ENCODE measurements at regions not wholly inside any gene's neighbourhood (a gene's known extent, or its start where the extent isn't known, plus 50 kb on each side); places are given as distances from the start of the nearest gene placed in this dataset.
"Not testable (repeated sequence)": the region's sequence is repeated elsewhere in the genome, so short reads cannot be mapped to it uniquely, and the experiment has no call there.

DNA sequence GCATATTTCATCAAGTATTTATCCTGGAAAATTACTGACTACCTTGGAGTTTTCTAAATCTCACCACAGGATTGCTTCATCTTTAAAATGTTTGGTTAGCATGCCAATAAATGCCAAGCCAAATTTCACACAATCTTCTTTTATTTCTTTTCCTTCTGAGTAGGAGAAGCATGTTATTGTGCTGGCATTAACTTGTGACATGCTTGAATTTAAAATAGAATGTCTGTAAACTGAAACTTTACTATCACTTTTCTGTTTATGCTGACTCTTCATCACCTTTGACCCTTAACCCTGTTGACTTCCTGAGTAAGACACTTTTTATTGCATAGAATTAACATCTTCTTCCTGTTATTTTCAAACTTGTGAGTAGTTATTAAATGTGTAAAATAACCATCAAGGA, 56.2 kb upstream of the LRRTM4 start:
- Mint-ChIP-seq H3K4me3 (no peak overlapping the region), H3K4me1 (ENCODE audit: low read depth in 2 of 2) (no peaks in the 10 kb centered on the region), H3K36me3 (no peaks in the 10 kb centered on the region), H3K9me3 (peaks cover 13% of the 10 kb centered on the region), H3K27ac (no peak overlapping the region), H3K27me3 (no peaks in the 10 kb centered on the region)
- ATAC-seq (no peak), DNase-seq (ENCODE audit: low spot score) (no peak)

GRCh38 chr2:77579076-77579769, 57.0 kb upstream of the LRRTM4 start:
- ATAC-seq, result no peak
- H3K4me3 Mint-ChIP-seq, result no peak overlapping the region
- no peaks in the 10 kb centered on the region for H3K27me3 Mint-ChIP-seq
- no peaks in the 10 kb centered on the region for H3K4me1 Mint-ChIP-seq (ENCODE audit: low read depth in 2 of 2)
- no peak overlapping the region for H3K27ac Mint-ChIP-seq
- H3K36me3 Mint-ChIP-seq, result peaks cover 8% of the 10 kb centered on the region
- no peak for DNase-seq (ENCODE audit: low spot score)
- H3K9me3 Mint-ChIP-seq, result peaks cover 19% of the 10 kb centered on the region

- H3K4me1 Mint-ChIP-seq (ENCODE audit: low read depth in 2 of 2), result no peaks in the 10 kb centered on the region
- H3K9me3 Mint-ChIP-seq, result peaks cover 20% of the 10 kb centered on the region
- H3K4me3 Mint-ChIP-seq, result no peak overlapping the region
- H3K27me3 Mint-ChIP-seq, result no peaks in the 10 kb centered on the region
- peaks cover 15% of the 10 kb centered on the region for H3K36me3 Mint-ChIP-seq
- ATAC-seq (no peak), DNase-seq (ENCODE audit: low spot score) (no peak)
- H3K27ac Mint-ChIP-seq, result no peak overlapping the region
Measured at GRCh38 chr2:77588438-77588837, 66.3 kb upstream of the LRRTM4 start.

- no peak overlapping the region for H3K27ac Mint-ChIP-seq
- no peak overlapping the region for H3K4me3 Mint-ChIP-seq
- no peaks in the 10 kb centered on the region for H3K27me3 Mint-ChIP-seq
- no peaks in the 10 kb centered on the region for H3K4me1 Mint-ChIP-seq (ENCODE audit: low read depth in 2 of 2)
- H3K36me3 Mint-ChIP-seq, result peaks cover 13% of the 10 kb centered on the region
- DNase-seq (ENCODE audit: low spot score) (no peak), ATAC-seq (no peak)
- H3K9me3 Mint-ChIP-seq, result peaks cover 17% of the 10 kb centered on the region
Measured at GRCh38 chr2:77590298-77590917, 68.2 kb upstream of the LRRTM4 start.

DNA sequence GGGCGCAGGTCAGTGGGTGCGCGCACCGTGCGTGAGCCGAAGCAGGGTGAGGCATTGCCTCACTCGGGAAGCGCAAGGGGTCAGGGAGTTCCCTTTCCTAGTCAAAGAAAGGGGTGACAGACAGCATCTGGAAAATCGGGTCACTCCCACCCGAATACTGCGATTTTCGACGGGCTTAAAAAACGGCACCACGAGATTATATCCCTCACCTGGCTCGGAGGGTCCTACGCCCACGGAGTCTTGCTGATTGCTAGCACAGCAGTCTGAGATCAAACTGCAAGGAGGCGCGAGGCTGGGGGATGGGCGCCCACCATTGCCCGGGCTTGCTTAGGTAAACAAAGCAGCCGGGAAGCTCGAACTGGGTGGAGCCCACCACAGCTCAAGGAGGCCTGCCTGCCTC, 70.8 kb upstream of the LRRTM4 start:
- not testable (repeated sequence) for H3K4me1 Mint-ChIP-seq (ENCODE audit: low read depth in 2 of 2); DNase-seq (ENCODE audit: low spot score); H3K27me3 Mint-ChIP-seq; H3K27ac Mint-ChIP-seq; ATAC-seq; H3K4me3 Mint-ChIP-seq
- H3K9me3 Mint-ChIP-seq, result peaks cover 12% of the 10 kb centered on the region
- H3K36me3 Mint-ChIP-seq, result peaks cover 13% of the 10 kb centered on the region

- Mint-ChIP-seq H3K4me3 (no peak overlapping the region), H3K9me3 (peaks cover 22% of the 10 kb centered on the region), H3K36me3 (peaks cover 4% of the 10 kb centered on the region), H3K27ac (no peak overlapping the region), H3K4me1 (ENCODE audit: low read depth in 2 of 2) (no peaks in the 10 kb centered on the region), H3K27me3 (no peaks in the 10 kb centered on the region)
- ATAC-seq (no peak), DNase-seq (ENCODE audit: low spot score) (no peak)
Measured at GRCh38 chr2:77602771-77603170, 80.6 kb upstream of the LRRTM4 start.

DNA sequence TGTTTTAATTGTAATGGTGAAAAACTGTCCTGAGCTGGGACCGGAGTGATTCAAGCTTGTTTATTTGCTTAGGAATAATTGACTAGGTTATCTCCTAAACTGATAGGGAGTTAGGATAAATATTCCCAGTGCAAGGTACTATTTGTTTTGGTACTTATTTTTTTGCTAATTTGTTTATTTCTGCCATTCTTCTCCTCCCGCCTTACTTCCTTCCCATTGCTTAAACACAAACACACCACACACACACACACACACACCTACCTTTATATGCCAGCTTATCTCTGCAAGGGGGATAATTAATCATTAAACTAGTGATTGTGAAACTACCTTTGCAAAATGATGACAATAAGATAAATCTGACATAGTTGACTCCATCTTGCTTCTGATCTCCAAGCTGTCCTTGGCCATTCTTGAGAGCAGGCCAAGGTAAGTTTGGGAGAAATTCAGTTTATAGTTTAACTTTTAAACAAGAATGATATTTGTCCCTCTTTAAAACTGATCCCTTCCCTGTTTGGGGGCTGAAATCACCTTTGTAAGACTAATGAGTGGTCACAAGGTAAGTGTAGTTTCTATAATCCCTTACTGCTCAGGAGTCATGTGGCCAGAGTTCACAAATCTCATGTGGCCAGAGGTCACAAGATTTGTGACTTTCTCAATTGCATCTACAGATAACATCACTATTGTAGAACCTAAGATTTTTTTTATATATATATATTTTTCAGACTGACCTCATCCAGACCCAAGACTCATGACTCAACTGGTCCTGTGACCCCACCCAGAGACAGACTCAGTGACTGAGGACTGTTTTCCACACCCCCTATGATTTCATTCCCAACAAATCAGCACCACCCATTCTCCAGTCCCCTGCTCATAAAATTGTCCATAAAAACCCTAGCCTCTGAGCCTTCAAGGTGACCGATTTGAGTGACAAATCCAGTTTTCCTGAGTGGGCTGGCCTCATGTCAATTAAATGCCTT, 83.1 kb upstream of the LRRTM4 start:
- no peak overlapping the region for H3K4me3 Mint-ChIP-seq
- no peak for DNase-seq (ENCODE audit: low spot score)
- no peak overlapping the region for H3K27ac Mint-ChIP-seq
- H3K27me3 Mint-ChIP-seq, result no peaks in the 10 kb centered on the region
- no peaks in the 10 kb centered on the region for H3K4me1 Mint-ChIP-seq (ENCODE audit: low read depth in 2 of 2)
- H3K9me3 Mint-ChIP-seq, result peaks cover 19% of the 10 kb centered on the region
- H3K36me3 Mint-ChIP-seq, result peaks cover 6% of the 10 kb centered on the region
- no peak for ATAC-seq

- no peak overlapping the region for H3K4me3 Mint-ChIP-seq
- no peaks in the 10 kb centered on the region for H3K27me3 Mint-ChIP-seq
- H3K9me3 Mint-ChIP-seq, result peaks cover 22% of the 10 kb centered on the region
- ATAC-seq (no peak), DNase-seq (ENCODE audit: low spot score) (no peak)
- no peak overlapping the region for H3K27ac Mint-ChIP-seq
- no peaks in the 10 kb centered on the region for H3K4me1 Mint-ChIP-seq (ENCODE audit: low read depth in 2 of 2)
- H3K36me3 Mint-ChIP-seq, result peaks cover 18% of the 10 kb centered on the region
Measured at GRCh38 chr2:77608510-77608909, 86.3 kb upstream of the LRRTM4 start.

- H3K36me3 Mint-ChIP-seq, result no peaks in the 10 kb centered on the region
- H3K27me3 Mint-ChIP-seq, result no peaks in the 10 kb centered on the region
- no peak overlapping the region for H3K27ac Mint-ChIP-seq
- ATAC-seq, result no peak
- H3K4me1 Mint-ChIP-seq (ENCODE audit: low read depth in 2 of 2), result no peaks in the 10 kb centered on the region
- H3K9me3 Mint-ChIP-seq, result peaks cover 7% of the 10 kb centered on the region
- no peak overlapping the region for H3K4me3 Mint-ChIP-seq
- DNase-seq (ENCODE audit: low spot score), result no peak
Measured at GRCh38 chr2:77629539-77629938, 107.4 kb upstream of the LRRTM4 start.

- DNase-seq (ENCODE audit: low spot score) (no peak), ATAC-seq (no peak)
- Mint-ChIP-seq H3K4me3 (no peak overlapping the region), H3K4me1 (ENCODE audit: low read depth in 2 of 2) (no peaks in the 10 kb centered on the region), H3K27me3 (no peaks in the 10 kb centered on the region), H3K9me3 (peaks cover 7% of the 10 kb centered on the region), H3K36me3 (no peaks in the 10 kb centered on the region), H3K27ac (no peak overlapping the region)
Measured at GRCh38 chr2:77631007-77631406, 108.8 kb upstream of the LRRTM4 start.

DNA sequence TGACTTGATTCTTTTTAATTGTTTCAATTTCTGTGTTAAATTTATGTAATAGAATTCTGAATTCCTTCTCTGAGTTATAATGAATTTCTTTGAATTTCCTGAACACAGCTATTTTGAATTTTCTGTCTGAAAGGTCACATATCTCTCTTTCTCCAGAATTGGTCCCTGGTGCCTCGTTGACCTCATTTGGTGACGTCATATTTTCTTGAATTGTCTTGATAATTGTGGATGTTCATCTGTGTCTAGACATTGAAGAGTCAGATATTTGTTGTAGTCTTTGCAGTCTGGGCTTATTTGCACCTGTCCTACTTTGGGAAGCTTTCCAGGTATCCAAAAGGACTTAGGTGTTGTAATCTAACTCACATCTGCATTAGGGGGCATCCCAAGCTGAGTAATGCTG, 111.4 kb upstream of the LRRTM4 start:
- no peak overlapping the region for H3K27ac Mint-ChIP-seq
- DNase-seq (ENCODE audit: low spot score) (no peak), ATAC-seq (no peak)
- H3K4me3 Mint-ChIP-seq, result no peak overlapping the region
- H3K27me3 Mint-ChIP-seq, result no peaks in the 10 kb centered on the region
- H3K36me3 Mint-ChIP-seq, result no peaks in the 10 kb centered on the region
- H3K4me1 Mint-ChIP-seq (ENCODE audit: low read depth in 2 of 2), result no peaks in the 10 kb centered on the region
- H3K9me3 Mint-ChIP-seq, result peaks cover 7% of the 10 kb centered on the region

DNA sequence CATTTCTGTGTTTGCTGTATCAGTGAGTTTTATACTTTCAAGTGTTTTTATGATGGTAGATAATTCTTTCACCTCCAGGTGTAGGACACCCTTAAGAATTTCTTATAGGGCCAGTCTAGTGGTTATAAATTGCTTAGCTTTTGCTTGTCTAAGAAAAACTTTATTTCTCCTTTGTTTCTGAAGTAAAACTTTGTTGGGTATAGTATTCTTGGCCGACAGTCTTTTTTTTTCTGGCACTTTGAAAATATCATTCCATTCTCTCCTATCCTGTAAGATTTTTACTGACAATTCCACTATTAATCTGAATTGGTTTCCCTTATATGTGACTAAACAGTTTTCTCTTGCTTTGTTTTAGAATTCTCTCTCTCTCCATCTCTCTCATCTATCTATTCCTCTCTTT, 118.7 kb upstream of the LRRTM4 start:
- H3K27ac Mint-ChIP-seq, result no peak overlapping the region
- H3K4me1 Mint-ChIP-seq (ENCODE audit: low read depth in 2 of 2), result no peaks in the 10 kb centered on the region
- ATAC-seq (no peak), DNase-seq (ENCODE audit: low spot score) (no peak)
- no peak overlapping the region for H3K4me3 Mint-ChIP-seq
- peaks cover 14% of the 10 kb centered on the region for H3K36me3 Mint-ChIP-seq
- H3K27me3 Mint-ChIP-seq, result no peaks in the 10 kb centered on the region
- H3K9me3 Mint-ChIP-seq, result peaks cover 23% of the 10 kb centered on the region

GRCh38 chr2:77642339-77642738, 120.2 kb upstream of the LRRTM4 start:
- Mint-ChIP-seq H3K9me3 (peaks cover 23% of the 10 kb centered on the region), H3K36me3 (peaks cover 14% of the 10 kb centered on the region), H3K4me1 (ENCODE audit: low read depth in 2 of 2) (no peaks in the 10 kb centered on the region), H3K27ac (no peak overlapping the region), H3K4me3 (no peak overlapping the region), H3K27me3 (no peaks in the 10 kb centered on the region)
- ATAC-seq (no peak), DNase-seq (ENCODE audit: low spot score) (no peak)

DNA sequence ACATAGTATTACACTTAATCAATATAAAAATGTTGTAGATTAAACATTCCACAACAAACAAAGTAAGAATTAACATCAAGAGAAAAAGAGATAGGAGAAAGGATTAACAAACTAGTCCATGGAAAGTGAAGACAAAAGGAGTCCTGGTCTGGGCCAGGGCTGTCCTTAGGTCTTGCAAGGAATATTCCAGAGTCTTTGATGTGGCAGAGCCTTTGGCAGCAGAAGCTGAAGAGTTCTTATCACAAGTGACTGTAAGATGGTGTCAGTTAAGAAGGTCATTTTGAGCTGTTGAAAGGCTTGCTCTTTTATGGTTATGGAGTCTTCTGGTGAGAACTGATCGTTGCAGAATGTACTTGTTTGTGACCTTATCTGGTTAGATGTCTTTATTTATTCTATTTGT, 127.7 kb upstream of the LRRTM4 start:
- DNase-seq (ENCODE audit: low spot score) (no peak), ATAC-seq (no peak)
- no peaks in the 10 kb centered on the region for H3K4me1 Mint-ChIP-seq (ENCODE audit: low read depth in 2 of 2)
- H3K27ac Mint-ChIP-seq, result no peak overlapping the region
- H3K9me3 Mint-ChIP-seq, result peaks cover 9% of the 10 kb centered on the region
- H3K36me3 Mint-ChIP-seq, result peaks cover 5% of the 10 kb centered on the region
- H3K4me3 Mint-ChIP-seq, result no peak overlapping the region
- no peaks in the 10 kb centered on the region for H3K27me3 Mint-ChIP-seq
